GM12872 (cell line): ENCODE measurements at regions not wholly inside any gene's neighbourhood (a gene's known extent, or its start where the extent isn't known, plus 50 kb on each side); places are given as distances from the start of the nearest gene placed in this dataset.

Experiments used
- TF ChIP-seq, protein P1 (sequence below): IDR thresholded peaks from 3 replicates; pipeline ENCODE4 v1.5.1; 2011; ENCODE audit warnings: low read depth, mild to moderate bottlenecking, low read length, moderate library complexity; ENCODE audit not compliant: insufficient read depth

DNA sequence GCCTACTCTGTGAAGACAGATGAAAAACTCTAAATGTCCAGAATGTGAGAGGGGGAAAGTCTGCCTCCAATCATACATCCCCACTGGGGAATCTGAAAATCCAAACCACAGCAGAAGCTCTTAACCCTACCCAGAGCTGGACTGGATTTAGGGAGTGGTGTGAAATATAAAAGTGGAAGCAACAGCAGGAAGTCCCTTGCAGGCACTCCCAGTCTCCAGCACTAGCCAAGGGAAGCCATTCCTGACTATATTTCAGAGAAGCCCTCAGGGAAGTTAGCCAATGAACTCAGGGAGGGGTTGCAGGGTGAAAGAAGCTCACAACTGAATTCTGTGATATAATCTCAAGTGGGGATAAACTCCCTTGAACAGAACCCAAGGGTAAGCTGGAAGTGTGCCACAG lies 51.5 kb downstream of the CRPPA start:
- TF ChIP-seq, protein P1, sequence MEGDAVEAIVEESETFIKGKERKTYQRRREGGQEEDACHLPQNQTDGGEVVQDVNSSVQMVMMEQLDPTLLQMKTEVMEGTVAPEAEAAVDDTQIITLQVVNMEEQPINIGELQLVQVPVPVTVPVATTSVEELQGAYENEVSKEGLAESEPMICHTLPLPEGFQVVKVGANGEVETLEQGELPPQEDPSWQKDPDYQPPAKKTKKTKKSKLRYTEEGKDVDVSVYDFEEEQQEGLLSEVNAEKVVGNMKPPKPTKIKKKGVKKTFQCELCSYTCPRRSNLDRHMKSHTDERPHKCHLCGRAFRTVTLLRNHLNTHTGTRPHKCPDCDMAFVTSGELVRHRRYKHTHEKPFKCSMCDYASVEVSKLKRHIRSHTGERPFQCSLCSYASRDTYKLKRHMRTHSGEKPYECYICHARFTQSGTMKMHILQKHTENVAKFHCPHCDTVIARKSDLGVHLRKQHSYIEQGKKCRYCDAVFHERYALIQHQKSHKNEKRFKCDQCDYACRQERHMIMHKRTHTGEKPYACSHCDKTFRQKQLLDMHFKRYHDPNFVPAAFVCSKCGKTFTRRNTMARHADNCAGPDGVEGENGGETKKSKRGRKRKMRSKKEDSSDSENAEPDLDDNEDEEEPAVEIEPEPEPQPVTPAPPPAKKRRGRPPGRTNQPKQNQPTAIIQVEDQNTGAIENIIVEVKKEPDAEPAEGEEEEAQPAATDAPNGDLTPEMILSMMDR = no peak

DNA sequence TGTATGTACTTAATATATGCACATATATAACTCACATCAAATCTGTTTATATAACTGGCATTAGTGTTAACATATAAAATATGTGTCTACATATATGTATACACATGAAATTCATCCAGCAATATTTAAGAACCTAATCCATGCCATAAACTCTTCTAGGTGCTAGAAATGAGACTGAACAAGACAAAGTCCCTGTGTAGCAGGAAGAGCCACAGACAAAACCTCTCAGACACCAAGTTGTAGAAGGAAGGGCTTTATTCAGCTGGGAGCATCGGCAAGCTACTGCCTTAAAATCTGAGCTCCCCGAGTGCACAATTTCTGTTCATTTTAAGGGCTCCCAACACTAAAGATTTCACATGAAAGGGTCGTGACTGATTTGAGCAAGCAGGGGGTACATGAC lies 52.5 kb downstream of the CRPPA start:
- TF ChIP-seq, protein P1 = no peak

DNA sequence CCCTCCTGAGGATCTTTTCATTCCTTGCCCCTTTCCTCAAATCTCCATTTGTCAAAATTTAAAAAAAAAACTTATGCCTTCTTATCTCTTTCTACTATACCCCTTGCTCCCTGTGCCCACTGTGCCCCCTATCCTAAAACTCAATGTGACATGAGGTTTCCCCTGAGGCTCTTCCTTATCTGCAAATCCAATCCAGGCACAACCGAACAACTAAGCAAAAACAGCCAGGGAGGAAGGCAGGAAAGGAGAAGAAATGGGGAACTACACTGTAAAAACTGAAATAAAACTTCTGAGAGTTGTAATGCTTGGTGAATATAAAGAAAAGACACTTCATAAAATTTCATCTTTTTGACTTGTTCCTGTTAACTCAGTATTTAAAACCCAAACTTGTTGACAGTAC lies 54.2 kb downstream of the CRPPA start:
- TF ChIP-seq, protein P1 = no peak

DNA sequence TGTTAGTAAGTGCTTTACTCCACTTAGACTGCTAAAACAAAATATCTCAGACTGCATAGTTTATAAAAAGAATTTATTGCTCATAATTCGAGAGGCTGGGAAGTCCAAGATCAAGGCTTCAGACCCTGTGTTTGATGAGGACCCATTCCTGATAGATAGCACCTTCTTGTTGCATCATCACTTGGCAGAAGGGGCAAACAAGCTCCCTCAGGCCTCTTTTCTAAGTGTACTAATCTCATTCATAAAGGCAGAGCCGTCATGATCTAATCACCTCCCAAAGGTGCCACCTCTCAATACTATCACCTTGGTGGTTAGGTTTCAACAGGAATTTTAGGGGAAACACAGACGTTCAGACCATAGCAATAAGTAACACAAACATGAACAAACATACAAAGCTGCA lies 55.4 kb downstream of the CRPPA start:
- TF ChIP-seq, protein P1 = no peak

DNA sequence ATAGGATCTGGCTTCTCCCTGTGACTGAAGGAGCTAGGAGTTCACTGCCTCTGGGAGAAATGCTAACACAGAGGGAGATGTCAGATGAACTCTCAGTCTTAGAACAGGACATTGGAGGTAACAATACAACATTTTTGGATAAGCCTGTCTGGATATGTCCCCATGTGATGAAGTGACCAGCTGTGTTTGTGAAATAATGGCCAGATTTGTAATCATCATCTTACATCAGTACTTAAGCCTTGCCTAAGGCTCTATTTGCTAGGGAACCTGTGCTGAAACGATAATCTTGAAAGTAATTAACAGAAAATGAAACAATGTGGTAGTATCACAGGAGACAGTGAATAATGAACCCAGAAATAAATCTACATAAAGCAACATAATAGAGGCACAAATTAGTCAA lies 56.2 kb downstream of the CRPPA start:
- TF ChIP-seq, protein P1 = no peak

DNA sequence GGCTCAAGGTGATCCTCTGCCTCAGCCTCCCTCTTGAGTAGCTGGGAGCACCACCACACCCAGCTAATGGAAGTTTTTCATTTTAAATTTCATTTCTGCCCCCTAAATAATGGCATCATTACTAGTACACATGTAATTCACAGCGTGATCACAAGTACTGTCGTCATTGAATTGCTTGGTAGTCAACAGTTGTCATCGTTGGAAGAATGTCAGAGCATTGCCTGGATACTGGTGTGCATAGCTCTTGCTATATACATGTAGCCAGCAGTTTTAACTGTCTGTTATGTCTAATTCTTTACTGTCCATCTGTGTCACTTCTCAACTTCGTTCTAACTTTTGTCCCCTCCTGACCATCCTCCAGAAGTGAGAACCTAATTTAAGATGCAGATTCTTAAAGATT lies 62.1 kb downstream of the CRPPA start:
- TF ChIP-seq, protein P1 = no peak

DNA sequence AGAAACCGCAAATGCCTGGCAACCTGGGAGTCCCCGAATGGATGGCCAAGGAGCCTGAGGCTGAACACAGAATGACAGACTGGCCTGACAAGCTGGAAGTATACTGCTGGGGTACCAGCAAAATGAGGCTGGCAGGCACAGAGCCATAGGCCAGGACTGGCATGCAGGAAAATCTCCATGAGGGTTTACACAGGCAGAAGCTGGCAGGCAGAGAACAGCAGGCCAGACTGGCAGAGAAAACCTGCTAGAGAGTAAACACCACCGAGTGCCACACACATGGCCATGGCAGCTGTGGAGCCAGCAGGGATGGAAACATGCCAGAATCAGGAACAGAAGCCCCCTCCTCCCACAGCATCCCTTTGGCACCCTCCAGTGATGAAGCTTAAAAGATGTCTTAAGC lies 63.4 kb downstream of the CRPPA start:
- TF ChIP-seq, protein P1 = no peak

DNA sequence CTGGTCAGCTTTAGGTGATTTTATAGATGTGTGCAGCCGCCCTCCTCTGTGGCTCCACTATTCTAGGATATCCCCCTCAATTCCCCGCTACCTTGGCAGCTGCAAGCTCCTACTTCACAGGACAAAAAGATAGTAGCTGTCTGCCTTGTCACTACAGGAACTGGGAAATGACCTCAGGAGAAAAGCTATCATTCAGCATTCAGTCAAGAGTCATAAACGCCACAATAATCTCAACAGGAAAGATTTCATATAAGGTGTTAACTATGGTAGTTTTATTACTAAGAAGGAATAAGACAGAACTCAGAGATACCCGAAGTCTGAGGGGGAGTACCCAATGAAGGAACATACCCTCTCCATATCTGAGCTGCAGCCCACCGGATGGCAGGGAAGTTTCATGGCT lies 63.9 kb downstream of the CRPPA start:
- TF ChIP-seq, protein P1 = no peak
